GM18505 (cell line): ENCODE measurements at regions not wholly inside any gene's neighbourhood (a gene's known extent, or its start where the extent isn't known, plus 50 kb on each side); places are given as distances from the start of the nearest gene placed in this dataset.

Experiments used
- ATAC-seq: cut with Tn5 transposase; IDR thresholded peaks from one replicate; pipeline ENCODE4 v1.9.1; 2021; ENCODE audit not compliant: unreplicated experiment
- POLR2A ChIP-seq: IDR thresholded peaks from 4 replicates; pipeline ENCODE4 v1.6.1; 2011; ENCODE audit warnings: borderline replicate concordance; ENCODE audit not compliant: insufficient read depth, insufficient read length; ENCODE audit errors: extremely low read depth

DNA sequence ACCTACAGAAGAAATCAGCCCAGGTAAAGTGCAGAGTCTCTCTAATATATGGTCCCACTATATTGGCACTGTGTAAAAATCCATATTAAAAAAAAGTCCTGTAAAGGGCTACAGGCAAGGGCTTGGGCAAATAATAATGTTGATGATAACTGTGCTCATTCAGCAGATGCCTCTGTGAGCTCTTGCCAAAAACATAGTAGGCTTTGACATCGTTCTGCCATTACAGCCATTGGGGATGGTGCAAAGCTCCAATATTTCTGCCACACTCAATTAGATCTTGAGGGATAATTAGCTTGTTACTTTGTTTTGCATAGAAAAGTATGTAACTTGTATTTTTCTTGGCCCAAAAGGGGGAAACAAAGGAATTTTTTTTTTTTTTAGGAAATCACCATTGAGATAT, 645.5 kb upstream of the FAM241A start:
- no peak for ATAC-seq
- TF ChIP-seq POLR2A = no peak

DNA sequence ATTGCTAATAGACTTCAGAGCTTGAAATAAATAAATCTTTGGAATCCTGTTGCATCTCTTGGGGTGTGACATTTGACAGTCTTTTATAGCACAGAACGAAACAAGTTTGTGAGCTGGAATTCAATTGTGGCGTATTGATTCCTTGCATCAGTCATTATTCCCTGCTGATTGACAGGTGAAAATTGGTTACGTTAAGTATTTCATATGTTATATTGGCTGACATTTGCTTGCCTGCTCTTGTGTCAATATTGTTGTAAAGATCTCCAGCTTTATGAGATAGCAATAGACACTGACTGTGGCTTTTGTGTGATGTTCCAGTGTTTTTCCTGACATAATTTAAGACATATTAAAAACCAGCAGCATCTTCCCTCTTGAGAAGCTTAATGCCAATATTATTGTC, 644.4 kb upstream of the FAM241A start:
- ATAC-seq = no peak
- no peak for TF ChIP-seq POLR2A

DNA sequence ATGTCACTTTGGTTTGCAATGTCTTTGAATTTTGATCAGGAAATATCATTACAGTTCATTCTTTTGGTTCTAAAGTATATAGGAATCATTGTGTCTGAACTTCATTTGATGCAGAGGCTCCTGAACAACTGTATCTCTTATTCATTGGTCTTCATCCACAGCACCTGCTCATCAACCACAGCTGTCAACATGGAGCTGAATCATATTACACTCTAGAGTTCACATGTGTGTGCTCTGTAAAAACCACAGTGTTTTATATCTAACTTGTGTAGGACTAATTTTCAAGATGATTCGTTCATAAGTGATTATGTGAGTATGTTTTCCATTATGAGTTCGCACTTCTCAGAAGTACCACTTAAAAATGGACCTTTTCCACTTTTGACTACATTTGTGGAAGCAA, 643.3 kb upstream of the FAM241A start:
- TF ChIP-seq POLR2A = no peak
- ATAC-seq = no peak

DNA sequence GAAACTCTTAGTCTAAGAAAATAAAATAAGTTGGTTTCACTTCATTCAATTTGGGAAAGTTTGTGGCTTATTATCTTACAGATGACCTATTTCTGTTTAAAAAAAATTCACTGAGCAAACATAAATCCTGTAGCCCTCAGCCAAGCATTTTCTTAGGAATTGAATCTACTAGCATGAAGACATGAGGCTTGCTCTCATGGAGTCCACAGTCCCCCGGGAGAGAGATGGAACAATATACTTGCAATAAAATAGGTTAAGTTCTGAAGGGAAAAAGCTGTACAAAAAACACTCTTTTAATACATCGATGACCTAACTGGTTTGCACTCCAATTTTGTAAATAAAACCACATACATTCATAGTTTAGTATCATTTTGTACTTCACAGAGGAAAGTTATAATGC, 642.6 kb upstream of the FAM241A start:
- no peak for TF ChIP-seq POLR2A
- no peak for ATAC-seq

DNA sequence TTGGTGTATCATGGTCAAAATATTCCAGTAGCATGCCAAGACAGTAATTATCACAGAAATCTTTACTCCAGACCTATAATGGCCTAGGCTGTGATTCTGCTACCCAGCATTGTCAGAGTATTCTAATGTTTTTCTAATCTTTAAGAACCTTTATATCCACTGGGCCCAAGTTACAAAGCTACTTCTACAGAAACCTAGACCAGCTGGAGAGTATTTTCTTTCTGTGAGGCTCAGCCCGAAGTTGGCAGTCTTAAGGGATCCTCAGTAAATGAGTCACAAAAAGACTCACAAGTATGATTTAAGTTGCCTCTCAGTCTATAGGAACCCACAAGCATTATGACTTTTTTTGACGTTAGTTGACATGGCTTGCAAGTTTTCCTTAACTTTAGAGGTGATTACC, 638.5 kb upstream of the FAM241A start:
- TF ChIP-seq POLR2A = no peak

DNA sequence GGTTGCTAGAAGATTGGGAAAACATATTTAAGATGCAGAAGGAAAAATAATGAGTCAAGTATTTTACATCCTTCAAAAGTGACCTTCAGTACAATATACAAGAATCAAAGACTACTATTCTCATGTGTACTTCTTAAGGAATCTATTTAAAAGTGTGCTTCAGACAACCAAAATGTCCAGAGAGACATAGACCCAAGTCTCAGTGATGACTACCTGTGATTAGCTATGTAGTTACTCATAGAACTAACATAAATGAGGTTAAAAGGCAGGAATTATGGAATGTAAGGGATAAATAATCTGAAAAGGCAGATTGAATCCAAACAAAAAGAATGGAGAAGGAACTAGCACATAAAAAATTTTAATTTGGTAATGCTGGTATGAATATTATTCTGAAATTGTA, 634.7 kb upstream of the FAM241A start:
- no peak for ATAC-seq
- TF ChIP-seq POLR2A = no peak

More for the DNA sequence above, 638.5 kb upstream of the FAM241A start:
- no peak for ATAC-seq

DNA sequence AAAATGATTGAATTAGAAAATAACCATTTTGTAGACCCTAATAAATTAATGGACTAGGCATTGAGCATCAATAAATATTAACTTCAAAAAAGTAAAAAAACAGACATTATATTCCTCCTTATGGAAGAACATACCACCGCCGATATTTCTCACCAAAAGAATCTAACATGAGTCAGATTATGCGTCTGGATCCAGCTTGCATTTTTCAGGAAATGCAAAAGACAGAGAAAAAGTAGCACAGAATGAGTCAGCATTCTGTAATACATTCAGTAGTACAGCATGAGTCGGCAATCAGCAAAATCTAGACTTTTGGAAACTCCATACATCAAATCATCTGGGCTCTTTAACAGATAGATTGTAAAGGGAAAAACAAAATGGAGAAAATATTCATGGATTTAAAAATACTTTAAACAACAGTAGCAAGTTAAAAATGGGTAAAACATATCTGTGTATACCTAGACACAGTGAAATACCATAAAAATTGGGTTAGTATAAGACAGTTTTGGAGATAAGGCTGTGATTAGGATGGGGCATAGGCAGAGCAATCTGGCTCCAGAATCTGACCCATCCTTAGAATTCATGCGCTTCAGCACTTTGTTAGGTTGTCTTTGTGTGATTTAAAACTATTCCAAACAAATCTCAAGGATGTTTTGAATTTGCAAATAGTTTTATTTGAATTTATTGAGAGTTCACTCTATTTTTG, 633.0 kb upstream of the FAM241A start:
- no peak for TF ChIP-seq POLR2A
- ATAC-seq = no peak

DNA sequence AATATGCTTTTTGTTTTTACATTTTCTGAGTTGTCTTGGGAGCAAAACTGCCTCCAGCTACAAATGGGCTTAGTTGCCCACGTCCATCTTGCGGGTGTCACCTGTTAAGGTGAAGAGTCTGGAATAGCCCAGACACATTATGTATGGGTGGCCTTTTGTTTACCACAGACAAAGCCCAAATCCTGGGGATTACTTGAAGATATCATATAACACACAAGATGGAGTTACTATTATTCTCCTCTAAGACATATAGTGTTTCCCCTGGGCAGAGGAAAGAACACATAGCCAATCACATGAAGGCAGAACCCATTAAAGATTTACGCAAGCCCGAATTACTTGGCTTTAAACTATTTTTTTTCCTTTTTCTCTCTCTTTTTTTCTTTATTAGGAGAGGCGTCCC, 625.6 kb upstream of the FAM241A start:
- no peak for TF ChIP-seq POLR2A
- ATAC-seq = no peak

DNA sequence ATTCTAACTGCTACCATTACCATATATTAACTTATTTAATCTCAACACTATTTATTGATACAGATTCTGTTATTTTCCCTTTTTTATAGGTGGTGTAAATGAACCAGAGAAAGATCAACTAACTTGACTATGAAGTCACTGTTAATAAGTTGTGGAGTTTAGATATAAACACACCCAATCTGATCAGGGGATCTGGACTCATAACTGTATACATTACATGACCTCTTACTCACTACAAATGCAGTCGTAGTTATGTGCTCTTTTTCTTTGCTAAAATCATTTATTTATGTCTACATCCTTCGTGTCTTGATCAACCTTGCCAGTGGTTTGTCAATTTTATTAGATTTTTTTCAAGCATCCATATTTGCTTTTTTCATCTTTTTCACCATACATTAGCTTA, 614.8 kb upstream of the FAM241A start:
- TF ChIP-seq POLR2A = no peak
- no peak for ATAC-seq

DNA sequence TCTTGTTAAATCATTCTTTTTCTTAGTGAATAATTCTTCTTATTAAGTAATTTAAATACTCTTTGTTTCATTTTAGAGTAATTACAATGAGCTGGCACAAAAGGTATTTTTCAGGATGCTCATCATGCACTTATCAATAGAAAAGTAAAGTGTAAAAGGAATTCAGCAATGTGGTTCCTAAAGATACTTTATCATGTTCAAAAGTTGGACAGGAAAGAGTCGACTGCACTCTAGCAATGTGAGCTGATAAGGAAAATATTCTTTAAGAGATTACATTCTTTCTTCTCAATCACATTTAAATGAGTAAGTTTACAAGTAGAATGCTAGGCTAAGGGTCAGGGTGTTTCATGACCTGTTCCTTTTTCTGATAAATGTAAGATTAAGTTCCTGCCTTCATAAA, 609.5 kb upstream of the FAM241A start:
- no peak for ATAC-seq
- no peak for TF ChIP-seq POLR2A

DNA sequence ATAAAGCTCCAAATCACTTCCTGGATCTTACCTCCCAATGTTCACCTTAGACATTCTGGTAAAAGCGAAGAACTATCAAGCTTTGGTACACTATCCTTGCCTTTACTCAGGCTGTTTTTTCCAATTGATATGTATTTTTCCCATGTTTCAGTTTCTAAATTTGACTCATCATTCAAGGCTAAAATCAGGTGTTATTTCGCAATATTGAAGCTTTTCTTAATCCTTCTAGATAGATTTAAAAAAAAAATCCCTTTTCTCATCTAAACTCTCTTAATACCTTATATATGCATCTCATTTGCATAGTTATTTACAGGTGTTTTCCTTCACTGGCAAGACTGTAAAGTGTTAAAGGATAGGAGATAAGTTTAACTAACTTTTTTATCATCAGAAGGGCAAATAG, 608.1 kb upstream of the FAM241A start:
- TF ChIP-seq POLR2A = no peak
- no peak for ATAC-seq

DNA sequence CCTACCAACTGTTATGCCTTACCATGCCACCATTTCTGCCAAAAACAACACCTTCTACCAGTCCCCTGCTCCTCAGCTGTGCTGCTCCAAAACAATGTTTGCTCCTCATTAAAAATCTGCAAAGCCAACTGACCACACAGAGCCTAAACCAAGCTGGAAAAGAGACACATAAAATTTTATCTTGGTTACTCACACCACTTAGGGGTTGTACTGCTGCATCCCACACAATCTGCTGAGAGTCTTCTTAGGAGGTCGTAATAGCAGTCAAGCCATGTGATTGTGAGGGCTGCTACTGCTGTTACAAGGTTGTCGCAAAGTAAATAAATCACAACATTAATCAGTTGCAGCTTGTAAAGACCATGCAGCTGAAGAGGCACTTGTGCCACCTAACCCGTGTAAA, 607.4 kb upstream of the FAM241A start:
- no peak for TF ChIP-seq POLR2A
- ATAC-seq = no peak

DNA sequence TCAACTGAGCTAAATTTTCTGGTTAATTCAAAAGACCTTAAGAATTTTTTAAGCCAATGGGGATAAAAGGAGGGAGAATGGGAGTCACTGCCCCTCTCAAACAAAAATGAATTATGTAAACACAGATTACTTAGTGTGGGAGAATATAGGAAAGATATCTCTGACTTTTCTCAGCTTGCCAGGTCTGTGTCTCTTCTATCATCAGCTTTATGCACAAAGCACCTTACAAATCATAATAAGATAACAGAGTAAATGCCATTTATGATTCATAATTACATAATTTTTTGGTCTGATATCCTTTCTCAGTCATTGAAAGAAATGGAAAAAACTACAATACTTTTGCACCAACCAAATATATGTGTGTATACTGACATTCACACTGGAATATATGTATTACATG, 604.6 kb upstream of the FAM241A start:
- TF ChIP-seq POLR2A = no peak
- no peak for ATAC-seq

DNA sequence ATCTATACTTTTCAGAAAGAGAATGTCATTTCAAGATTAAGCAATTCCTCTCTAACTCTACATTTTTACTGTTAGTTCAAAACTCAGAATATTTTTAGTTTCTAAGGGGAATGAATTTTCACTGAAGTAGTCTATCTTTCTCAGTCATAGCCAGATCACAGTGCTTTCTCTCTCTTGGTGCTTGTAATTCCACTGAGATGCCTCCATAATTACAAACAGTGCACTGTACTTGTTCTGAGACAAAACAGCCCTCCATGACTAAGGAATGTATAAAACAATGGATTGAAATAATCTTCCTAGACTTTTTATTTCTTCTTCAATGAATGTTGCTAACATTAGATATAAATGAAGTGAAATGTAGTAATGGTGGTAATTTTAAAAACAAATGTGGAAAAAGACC, 603.2 kb upstream of the FAM241A start:
- TF ChIP-seq POLR2A = no peak
- ATAC-seq = no peak

DNA sequence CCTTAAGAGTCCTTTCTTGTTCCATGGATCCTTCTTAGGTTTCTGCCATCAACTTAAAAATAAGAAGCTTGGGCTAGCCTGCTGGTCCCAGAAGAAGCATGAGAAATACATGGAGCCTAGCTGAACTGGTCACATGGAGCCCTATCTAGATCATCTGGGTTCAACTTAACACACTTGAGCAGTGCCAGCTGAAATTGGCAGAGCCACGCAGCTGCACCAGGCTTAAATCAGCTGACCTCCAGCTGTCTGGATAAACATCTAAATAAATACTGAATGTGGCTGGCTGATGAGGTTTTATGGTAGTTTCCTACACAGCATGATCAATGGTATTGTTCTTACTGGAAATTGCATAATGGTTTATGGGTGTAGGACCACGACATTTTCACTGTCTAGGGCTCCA, 598.4 kb upstream of the FAM241A start:
- ATAC-seq = no peak

More for the DNA sequence above, 598.4 kb upstream of the FAM241A start:
- no peak for TF ChIP-seq POLR2A
